ENCODE measurements at regions not wholly inside any gene's neighbourhood (a gene's known extent, or its start where the extent isn't known, plus 50 kb on each side); places are given as distances from the start of the nearest gene placed in this dataset.

- TF ChIP-seq POLR2A (IDR thresholded peaks at IDR 0.05), result no peak
- TF ChIP-seq, protein P1, sequence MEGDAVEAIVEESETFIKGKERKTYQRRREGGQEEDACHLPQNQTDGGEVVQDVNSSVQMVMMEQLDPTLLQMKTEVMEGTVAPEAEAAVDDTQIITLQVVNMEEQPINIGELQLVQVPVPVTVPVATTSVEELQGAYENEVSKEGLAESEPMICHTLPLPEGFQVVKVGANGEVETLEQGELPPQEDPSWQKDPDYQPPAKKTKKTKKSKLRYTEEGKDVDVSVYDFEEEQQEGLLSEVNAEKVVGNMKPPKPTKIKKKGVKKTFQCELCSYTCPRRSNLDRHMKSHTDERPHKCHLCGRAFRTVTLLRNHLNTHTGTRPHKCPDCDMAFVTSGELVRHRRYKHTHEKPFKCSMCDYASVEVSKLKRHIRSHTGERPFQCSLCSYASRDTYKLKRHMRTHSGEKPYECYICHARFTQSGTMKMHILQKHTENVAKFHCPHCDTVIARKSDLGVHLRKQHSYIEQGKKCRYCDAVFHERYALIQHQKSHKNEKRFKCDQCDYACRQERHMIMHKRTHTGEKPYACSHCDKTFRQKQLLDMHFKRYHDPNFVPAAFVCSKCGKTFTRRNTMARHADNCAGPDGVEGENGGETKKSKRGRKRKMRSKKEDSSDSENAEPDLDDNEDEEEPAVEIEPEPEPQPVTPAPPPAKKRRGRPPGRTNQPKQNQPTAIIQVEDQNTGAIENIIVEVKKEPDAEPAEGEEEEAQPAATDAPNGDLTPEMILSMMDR (IDR thresholded peaks at IDR 0.05 in 8 of 11, conservative IDR thresholded peaks at IDR 0.05 in 3 of 11), result peak; percentile 55 to 87 (median 82)
These were observed 203.1 kb upstream of the EDNRB start for GRCh38 chr13:78121459-78122348.
